Ovary (tissue), 7 donors: ENCODE measurements at regions not wholly inside any gene's neighbourhood (a gene's known extent, or its start where the extent isn't known, plus 50 kb on each side); places are given as distances from the start of the nearest gene placed in this dataset.

ENCODE experiments used
- DNase-seq, 5 donors: peaks; one replicate each; pipeline ENCODE4 v3.0.0-alpha.2; 2019 to 2020
- H3K27ac ChIP-seq, 2 donors: fragments of 200-600 bp; one replicate each; pipeline versions ENCODE4 v1.5.1 to v1.8.0; 2019 to 2022
- H3K27me3 ChIP-seq: fragments of 200-600 bp; one replicate; pipeline ENCODE4 v1.8.0; 2022
- H3K36me3 ChIP-seq: fragments of 200-600 bp; sonication (generic); one replicate; pipeline ENCODE4 v1.5.1; 2019
- H3K4me1 ChIP-seq: one replicate; pipeline ENCODE4 v1.8.1; 2013; ENCODE audit warnings: mild to moderate bottlenecking, moderate library complexity; ENCODE audit not compliant: insufficient read depth
- H3K4me3 ChIP-seq: fragments of 200-600 bp; sonication (generic); one replicate; pipeline ENCODE4 v1.5.1; 2017
- H3K9me3 ChIP-seq, 2 donors: fragments of 200-600 bp in 1 of 2; sonication (generic) in 1 of 2; one replicate each; pipeline versions ENCODE4 v1.5.1 to v1.8.1; 2013 to 2019; ENCODE audit warnings: mild to moderate bottlenecking in 1 of 2, moderate library complexity in 1 of 2
- EP300 ChIP-seq: sonication (generic); formaldehyde crosslinking; IDR thresholded peaks from one replicate; pipeline ENCODE4 v1.6.1; 2017; ENCODE audit warnings: antibody characterized with exemption
- POLR2A ChIP-seq: fragments of 450-650 bp; IDR thresholded peaks from one replicate; pipeline ENCODE4 v1.6.1; 2017; ENCODE audit warnings: antibody characterized with exemption, mild to moderate bottlenecking, moderate library complexity
- WGBS, 3 donors: extraction: QIAGEN DNeasy Blood & Tissue Kit in 1 of 3; methylation state at CpG; one replicate each; pipeline versions ENCODE4 v1.1.5 to v1.1.7; 2013 to 2017; 5-methylcytosine and 5-hydroxymethylcytosine counted together
- intact Hi-C, 4 donors: fragments of 100-400 bp; cut with DNase I; formaldehyde crosslinking; loops; one replicate each; pipeline versions ENCODE4 v1.11.0 to v1.15.1; 2022 to 2023
- TF ChIP-seq, protein P1 (sequence below), 3 donors: fragments of 450-650 bp in 2 of 3; fragments of 200-600 bp in 1 of 3; IDR thresholded peaks; one replicate each; pipeline versions ENCODE4 v1.5.1 to v1.8.0; 2016 to 2022; ENCODE audit warnings: antibody characterized with exemption in 3 of 3, mild to moderate bottlenecking in 1 of 3
- donor health status: DM: no; HTN: no; CAD: no; lungs with moderate emphysema.
- donor health status: DM: no; HTN: no; CAD: no.
- donor health status: Bipolar disorder and iron deficiency.
- donor health status: DM: no; HTN: no; CAD: no.
- donor health status: DM: yes; HTN: yes; CAD: no.

DNA sequence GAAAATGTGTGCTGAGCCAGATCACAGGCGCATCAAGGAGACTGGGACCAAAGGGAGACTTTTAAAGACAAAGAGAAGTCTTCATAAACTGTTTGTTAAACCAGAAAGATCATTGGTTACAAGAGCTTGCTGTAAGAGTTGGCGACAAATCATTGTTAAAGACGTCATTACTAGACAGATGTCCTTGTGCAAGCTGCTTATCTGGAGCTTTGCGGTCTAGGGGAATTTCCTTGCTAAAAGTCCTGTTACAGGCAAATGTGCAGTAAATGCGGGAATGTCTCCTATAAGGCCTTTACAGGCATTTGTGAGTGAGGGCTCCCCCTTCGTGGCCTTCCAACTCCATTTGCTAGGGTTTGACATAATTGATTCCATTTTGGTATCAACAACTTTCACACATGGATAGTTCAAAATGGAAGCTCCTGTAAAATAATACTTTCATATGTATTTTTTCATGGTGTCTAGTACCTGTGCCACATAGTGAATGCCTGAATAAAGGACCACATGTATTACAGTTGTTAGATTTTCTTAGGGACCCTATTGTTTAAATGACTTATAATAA is 362.4 kb downstream of the UTRN start:
- H3K36me3 ChIP-seq = no peaks in the 10 kb centered on the region
- 88 to 92% (median 90%) methylated on average over 6 of the region's 6 CpGs for WGBS, 3 donors
- DNase-seq = no peak
- H3K27me3 ChIP-seq = no peaks in the 10 kb centered on the region
- intact Hi-C loops = no loop called here
- H3K9me3 ChIP-seq = no peaks in the 10 kb centered on the region
- TF ChIP-seq POLR2A = no peak
- no peak for TF ChIP-seq EP300
- TF ChIP-seq, protein P1, sequence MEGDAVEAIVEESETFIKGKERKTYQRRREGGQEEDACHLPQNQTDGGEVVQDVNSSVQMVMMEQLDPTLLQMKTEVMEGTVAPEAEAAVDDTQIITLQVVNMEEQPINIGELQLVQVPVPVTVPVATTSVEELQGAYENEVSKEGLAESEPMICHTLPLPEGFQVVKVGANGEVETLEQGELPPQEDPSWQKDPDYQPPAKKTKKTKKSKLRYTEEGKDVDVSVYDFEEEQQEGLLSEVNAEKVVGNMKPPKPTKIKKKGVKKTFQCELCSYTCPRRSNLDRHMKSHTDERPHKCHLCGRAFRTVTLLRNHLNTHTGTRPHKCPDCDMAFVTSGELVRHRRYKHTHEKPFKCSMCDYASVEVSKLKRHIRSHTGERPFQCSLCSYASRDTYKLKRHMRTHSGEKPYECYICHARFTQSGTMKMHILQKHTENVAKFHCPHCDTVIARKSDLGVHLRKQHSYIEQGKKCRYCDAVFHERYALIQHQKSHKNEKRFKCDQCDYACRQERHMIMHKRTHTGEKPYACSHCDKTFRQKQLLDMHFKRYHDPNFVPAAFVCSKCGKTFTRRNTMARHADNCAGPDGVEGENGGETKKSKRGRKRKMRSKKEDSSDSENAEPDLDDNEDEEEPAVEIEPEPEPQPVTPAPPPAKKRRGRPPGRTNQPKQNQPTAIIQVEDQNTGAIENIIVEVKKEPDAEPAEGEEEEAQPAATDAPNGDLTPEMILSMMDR (IDR thresholded peaks at IDR 0.05) = no peak
- H3K4me1 ChIP-seq = no peaks in the 10 kb centered on the region
- H3K4me3 ChIP-seq = no peak overlapping the region
- no peak overlapping the region for H3K27ac ChIP-seq

DNA sequence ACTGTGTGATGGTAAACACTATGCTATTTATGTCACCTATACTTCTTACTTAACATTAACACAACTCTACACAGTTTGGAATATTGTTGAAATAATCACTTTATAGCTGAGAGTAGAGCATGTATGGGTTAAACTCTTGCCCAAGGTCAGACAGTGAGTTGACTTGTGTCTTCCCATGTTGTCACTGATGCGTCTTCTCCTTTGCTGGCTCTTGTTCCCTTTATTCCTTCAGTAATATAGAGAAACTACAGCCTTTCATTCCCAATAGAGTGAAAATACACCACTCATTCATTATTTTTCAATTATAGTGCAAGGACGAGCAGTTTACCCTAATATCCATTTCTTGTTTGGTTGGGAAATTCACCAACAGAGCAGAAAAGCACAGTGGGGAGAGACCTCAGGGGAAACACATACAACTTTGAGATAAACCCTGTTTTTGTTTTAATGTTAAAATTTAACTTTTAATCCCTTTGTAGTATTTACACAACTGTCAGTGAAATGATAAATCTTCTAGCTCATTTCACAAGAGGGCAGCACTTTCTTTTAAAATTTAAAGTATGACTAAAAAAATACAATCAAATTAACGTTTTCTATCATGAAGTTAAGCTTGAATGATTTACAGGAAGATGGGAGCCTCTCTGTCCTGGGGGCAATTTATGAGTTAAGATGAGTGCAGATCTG is 363.0 kb downstream of the UTRN start:
- TF ChIP-seq EP300 (no peak), POLR2A (no peak)
- TF ChIP-seq, protein P1 (IDR thresholded peaks at IDR 0.05) = no peak
- H3K27ac ChIP-seq = no peak overlapping the region
- no peaks in the 10 kb centered on the region for H3K9me3 ChIP-seq
- no peak for DNase-seq
- no peaks in the 10 kb centered on the region for H3K36me3 ChIP-seq
- intact Hi-C loops = no loop called here
- 38 to 52% (median 51%) methylated on average over 3 of the region's 3 CpGs for WGBS, 3 donors
- H3K27me3 ChIP-seq = no peaks in the 10 kb centered on the region
- no peak overlapping the region for H3K4me3 ChIP-seq
- H3K4me1 ChIP-seq = no peaks in the 10 kb centered on the region

DNA sequence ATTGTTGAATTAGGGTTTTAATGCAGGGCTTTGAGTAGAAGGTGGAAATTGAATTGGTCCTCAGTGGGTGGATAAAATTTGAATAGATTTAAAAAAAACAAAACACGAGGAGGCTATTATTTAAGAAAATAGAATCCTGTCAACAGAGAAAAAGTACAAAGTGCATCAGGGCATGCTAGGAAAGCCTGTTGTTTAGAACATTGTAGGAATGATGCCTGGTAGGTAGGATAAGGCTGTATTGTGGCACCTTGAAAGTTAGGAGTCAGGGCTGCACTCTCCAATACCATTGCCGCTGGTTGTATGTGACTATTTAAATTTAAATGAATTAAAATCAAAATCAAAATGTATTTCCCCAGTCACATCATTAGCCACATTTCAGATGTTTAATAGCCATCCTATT is 363.9 kb downstream of the UTRN start:
- Histone ChIP-seq H3K27me3 (no peaks in the 10 kb centered on the region), H3K4me1 (no peaks in the 10 kb centered on the region), H3K36me3 (no peaks in the 10 kb centered on the region), H3K27ac (no peak overlapping the region), H3K9me3 (no peaks in the 10 kb centered on the region), H3K4me3 (no peak overlapping the region)
- no peak for TF ChIP-seq EP300
- no peak for TF ChIP-seq POLR2A
- TF ChIP-seq, protein P1 (IDR thresholded peaks at IDR 0.05) = no peak
- DNase-seq = no peak
- WGBS, 3 donors = 88 to 91% (median 91%) methylated on average over 2 of the region's 2 CpGs
- intact Hi-C loops = no loop called here

DNA sequence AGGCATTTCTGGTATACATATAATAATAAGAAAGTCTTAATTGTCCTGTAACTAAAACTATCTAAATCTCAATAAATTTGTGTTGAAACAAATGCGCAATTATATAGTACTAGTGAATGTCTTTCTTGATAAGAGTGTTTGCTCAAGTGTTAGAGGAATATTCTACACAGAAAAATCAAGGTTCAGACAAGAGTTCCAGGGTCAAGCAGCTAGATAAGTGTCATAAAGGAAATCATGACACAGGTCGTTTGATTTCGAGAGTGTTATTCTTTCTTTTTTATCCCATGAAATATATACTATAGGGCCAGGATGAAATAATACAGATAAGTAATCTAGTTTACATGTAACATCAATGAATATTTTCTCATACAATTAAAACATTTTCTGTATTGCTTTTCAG is 366.1 kb downstream of the UTRN start:
- TF ChIP-seq POLR2A (no peak), EP300 (no peak)
- TF ChIP-seq, protein P1 (IDR thresholded peaks at IDR 0.05) = no peak
- H3K4me1 ChIP-seq = no peaks in the 10 kb centered on the region
- no peak overlapping the region for H3K4me3 ChIP-seq
- WGBS, 3 donors = 89 to 93% (median 89%) methylated on average over 3 of the region's 3 CpGs
- H3K27me3 ChIP-seq = no peaks in the 10 kb centered on the region
- intact Hi-C loops = no loop called here
- DNase-seq = no peak
- H3K36me3 ChIP-seq = no peaks in the 10 kb centered on the region
- H3K9me3 ChIP-seq = no peaks in the 10 kb centered on the region
- no peak overlapping the region for H3K27ac ChIP-seq
